AG09309 (cell line): ENCODE measurements at regions not wholly inside any gene's neighbourhood (a gene's known extent, or its start where the extent isn't known, plus 50 kb on each side); places are given as distances from the start of the nearest gene placed in this dataset.

Experiments used
- DNase-seq: peaks from one replicate; pipeline ENCODE4 v3.0.0-alpha.2; 2010; ENCODE audit warnings: low read depth
- H3K4me3 ChIP-seq: 2 replicates; pipeline ENCODE4 v1.5.1; 2011; ENCODE audit warnings: mild to moderate bottlenecking, low read depth, low read length, moderate library complexity; ENCODE audit not compliant: control insufficient read depth
- TF ChIP-seq, protein P1 (sequence below): IDR thresholded peaks from 2 replicates; pipeline ENCODE4 v1.5.1; 2011; ENCODE audit warnings: mild to moderate bottlenecking, low read depth, low read length, inconsistent platforms; ENCODE audit not compliant: insufficient read depth, control insufficient read depth; ENCODE audit errors: missing control alignments

DNA sequence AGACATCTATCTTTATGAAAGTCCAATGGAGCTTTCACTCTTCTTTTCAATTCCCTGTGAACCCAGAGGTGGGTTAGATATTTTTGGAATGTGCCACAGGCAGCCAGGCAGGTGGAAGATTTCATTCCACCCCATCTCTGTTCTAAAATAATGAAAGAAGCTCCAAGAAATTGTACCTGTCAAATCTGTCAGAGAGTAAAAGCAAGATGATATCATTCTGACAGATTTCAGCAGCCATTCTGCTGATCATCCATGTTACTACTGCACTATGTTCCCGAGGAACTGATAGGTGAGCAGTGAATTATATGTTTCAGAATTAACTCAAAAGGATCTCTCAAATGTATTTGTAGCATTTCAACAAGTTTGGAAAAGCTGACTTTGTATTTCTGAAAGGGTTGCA is 339.5 kb upstream of the SPANXN4 start:
- H3K4me3 ChIP-seq: no peak overlapping the region
- DNase-seq: no peak
- TF ChIP-seq, protein P1, sequence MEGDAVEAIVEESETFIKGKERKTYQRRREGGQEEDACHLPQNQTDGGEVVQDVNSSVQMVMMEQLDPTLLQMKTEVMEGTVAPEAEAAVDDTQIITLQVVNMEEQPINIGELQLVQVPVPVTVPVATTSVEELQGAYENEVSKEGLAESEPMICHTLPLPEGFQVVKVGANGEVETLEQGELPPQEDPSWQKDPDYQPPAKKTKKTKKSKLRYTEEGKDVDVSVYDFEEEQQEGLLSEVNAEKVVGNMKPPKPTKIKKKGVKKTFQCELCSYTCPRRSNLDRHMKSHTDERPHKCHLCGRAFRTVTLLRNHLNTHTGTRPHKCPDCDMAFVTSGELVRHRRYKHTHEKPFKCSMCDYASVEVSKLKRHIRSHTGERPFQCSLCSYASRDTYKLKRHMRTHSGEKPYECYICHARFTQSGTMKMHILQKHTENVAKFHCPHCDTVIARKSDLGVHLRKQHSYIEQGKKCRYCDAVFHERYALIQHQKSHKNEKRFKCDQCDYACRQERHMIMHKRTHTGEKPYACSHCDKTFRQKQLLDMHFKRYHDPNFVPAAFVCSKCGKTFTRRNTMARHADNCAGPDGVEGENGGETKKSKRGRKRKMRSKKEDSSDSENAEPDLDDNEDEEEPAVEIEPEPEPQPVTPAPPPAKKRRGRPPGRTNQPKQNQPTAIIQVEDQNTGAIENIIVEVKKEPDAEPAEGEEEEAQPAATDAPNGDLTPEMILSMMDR: no peak

DNA sequence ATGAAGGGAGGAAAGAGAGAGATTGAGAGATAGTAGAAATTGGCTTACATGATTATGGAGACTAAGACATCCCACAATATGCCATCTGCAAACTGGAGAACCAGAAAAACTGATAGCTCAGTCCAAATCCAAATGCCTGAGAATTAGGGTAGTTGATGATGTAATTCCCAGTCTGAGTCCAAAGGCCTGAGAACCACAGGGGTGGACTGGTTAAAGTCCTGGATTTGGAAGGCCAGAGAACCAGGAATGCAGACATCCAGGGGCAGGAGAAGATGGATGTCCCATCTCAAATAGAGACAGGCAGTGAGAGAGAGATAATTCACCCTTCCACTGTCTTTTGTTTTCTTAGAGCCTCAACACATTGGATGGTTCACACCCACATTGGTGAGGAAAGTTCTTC is 345.7 kb upstream of the SPANXN4 start:
- TF ChIP-seq, protein P1: no peak
- H3K4me3 ChIP-seq: no peak overlapping the region
- no peak for DNase-seq

DNA sequence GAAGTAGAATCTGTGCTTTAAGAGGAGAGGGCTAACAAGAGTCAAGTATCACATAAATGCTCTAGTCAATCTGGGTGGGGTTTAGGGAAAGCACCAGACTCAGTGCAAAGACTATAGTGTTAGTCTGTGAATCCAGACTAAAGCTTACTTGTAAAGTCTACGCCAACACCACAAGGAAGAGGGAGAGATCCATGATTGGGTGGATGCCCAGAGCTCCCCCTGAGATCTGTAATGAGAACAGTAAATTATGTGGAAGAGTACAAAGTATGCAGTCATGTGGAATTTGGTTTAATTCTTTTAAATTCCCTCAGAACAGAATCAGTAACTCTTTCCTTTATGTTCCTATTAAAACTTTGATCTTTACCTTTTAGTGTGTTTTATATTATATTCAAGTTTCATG is 354.7 kb upstream of the SPANXN4 start:
- H3K4me3 ChIP-seq: no peak overlapping the region
- no peak for DNase-seq
- TF ChIP-seq, protein P1: no peak

DNA sequence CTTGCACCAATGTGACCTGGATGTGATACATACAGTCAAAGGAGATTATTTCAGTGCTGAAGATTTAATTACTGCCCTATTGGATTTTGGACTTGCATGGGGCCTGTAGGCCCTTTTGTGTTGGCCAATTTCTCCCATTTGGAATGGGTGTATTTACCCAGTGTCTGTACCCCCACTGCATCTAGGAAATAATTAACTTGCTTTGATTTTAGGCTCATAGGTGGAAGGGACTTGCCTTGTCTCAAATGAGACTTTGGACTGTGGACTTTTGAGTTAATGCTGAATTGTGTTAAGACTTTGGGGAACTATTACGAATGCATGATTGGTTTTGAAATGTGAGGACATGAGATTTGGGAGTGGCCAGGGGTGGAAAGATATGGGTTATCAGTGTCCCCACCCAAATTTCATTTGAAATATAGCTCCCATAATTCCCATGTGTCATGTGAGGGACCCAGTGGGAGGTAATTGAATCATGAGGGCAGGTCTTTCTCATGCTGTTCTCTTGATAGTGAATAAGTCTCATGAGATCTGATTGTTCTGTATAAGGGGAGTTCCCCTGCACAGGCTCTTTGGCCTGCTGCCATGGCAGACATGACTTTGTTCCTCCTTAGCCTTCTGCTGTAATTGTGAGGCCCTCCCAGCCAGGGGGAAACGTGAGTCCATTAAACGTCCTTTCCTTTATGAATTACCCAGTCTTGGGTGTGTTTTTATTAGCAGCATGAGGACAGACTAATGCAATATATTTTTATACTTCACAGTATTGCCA is 362.2 kb upstream of the SPANXN4 start:
- H3K4me3 ChIP-seq: no peak overlapping the region
- TF ChIP-seq, protein P1: no peak
- DNase-seq: no peak

DNA sequence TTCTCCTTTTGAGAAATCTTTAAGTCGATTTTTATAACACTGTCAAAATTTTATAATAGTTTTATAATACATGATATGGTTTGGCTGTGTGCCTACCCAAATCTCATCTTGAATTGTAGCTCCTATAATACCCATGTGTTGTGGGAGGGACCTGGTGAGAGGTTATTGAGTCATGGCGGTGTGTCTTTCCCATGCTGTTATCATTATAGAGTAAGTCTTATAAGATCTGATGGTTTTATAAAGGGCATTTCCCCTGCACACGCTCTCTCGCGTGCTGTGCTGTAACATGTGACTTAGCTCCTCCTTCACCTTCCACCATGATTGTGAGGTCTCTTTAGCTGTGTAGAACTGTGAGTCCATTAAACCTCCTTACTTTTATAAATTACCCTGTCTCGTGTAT is 364.0 kb upstream of the SPANXN4 start:
- TF ChIP-seq, protein P1: no peak
- no peak for DNase-seq
- H3K4me3 ChIP-seq: no peak overlapping the region

DNA sequence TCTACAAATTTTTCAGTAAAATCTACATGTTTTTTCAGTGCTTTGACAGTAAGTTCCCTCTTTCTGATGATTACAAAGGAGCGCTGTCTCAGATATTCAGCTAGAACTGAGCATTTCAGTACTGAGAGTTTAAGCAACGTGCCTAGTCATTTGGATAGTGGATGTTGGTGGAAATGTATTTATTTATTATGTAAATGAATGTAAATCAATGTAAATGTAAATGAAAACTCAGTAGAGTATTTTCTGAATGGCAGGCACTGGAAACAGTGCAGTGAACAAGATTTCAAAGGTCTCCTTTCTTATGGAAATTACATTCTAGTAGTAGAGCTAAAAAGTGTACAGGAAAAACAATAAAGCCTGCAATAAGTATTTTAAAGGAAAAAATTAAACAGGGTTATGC is 370.2 kb upstream of the SPANXN4 start:
- TF ChIP-seq, protein P1: no peak
- DNase-seq: no peak
- no peak overlapping the region for H3K4me3 ChIP-seq
